GM18505 (cell line): ENCODE measurements at regions not wholly inside any gene's neighbourhood (a gene's known extent, or its start where the extent isn't known, plus 50 kb on each side); places are given as distances from the start of the nearest gene placed in this dataset.
A peak's percentile ranks its signal among the peaks of the same experiment; 100 is the strongest.
"Not testable (repeated sequence)": the region's sequence is repeated elsewhere in the genome, so short reads cannot be mapped to it uniquely, and the experiment has no call there.

Source experiments
- ATAC-seq: cut with Tn5 transposase; IDR thresholded peaks from one replicate; pipeline ENCODE4 v1.9.1; 2021; ENCODE audit not compliant: unreplicated experiment
- POLR2A ChIP-seq: IDR thresholded peaks from 4 replicates; pipeline ENCODE4 v1.6.1; 2011; ENCODE audit warnings: borderline replicate concordance; ENCODE audit not compliant: insufficient read depth, insufficient read length; ENCODE audit errors: extremely low read depth

DNA sequence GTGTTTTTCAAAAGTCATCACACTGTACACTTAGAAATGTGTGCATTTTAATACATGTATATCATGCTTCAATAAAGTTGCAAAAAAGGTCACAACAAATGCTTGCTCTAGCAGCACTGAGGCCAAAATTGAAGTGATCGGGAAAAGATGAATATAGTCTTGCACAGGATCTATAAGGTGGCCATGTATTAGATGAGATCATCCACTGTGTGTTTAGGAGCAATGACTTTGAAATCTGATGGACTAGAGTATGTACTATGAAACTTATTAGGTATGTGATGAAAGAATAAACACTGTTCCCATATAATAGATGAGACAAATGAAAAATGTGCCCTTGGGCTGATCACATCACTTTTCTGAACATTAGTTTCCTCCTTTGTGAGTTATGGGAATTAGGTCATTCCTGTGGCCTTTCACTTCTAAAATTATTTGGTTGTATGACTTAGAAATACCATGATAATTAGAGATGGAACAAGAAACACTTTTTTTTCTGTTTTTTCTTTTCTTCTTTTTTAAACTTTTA is 984.6 kb downstream of the ADGRL2 start:
- no peak for ATAC-seq
- no peak for TF ChIP-seq POLR2A

DNA sequence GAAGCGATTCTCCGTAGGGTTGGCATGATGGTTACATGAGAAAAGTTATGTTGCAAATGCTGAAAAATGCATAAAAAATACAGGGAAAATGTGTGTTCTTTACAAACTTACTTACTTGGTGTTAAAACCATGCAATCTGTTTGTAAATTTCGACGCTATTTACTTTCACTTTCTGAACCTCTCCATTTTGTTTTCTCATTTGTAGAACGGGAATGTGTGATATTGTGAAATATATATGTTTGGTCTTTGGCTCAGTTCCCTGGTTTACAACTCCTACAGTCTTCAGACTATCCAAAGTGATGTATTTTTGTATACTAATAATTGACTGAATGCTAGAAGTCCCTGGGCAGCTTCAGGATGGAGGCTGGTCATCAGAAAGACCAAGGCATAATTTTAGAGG is 982.3 kb downstream of the ADGRL2 start:
- no peak for TF ChIP-seq POLR2A
- ATAC-seq, result no peak

- no peak for TF ChIP-seq POLR2A
- no peak for ATAC-seq
Measured at GRCh38 chr1:82782599-82782998, 981.9 kb downstream of the ADGRL2 start.

GRCh38 chr1:82778612-82779011 is 977.9 kb downstream of the ADGRL2 start:
- TF ChIP-seq POLR2A, result no peak
- no peak for ATAC-seq

DNA sequence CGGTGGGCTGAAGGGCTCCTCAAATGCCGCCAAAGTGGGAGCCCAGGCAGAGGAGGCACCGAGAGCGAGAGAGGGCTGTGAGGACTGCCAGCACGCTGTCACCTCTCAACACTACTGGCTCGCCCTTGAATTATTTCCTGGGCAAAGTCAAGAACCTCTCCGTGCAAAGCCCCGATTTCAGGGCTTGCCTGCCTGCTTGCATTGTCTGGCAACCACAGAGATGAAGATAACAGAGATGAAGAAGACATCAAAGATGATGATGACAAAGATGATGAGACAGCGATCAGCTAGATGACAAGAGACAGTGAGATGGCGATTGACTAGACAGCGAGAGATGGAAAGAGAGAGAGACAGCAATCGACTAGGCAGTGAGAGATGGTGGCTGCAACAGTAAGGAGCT is 976.5 kb downstream of the ADGRL2 start:
- no peak for ATAC-seq
- no peak for TF ChIP-seq POLR2A

DNA sequence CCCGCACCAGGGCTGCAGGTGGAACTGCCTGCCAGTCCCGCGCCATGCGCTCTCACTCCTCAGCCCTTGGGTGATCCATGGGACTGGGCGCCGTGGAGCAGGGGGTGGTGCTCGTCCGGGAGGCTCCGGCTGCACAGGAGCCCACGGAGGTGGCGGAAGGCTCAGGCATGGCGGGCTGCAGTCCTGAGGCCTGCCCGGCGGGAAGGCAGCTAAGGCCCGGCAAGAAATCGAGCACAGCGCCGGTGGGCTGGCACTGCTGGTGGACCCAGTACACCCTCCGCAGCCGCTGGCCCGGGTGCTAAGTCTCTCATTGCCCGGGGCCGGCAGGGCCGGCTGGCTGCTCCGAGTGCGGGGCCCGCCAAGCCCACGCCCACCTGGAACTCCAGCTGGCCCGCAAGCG is 976.0 kb downstream of the ADGRL2 start:
- ATAC-seq, result not testable (repeated sequence)

DNA sequence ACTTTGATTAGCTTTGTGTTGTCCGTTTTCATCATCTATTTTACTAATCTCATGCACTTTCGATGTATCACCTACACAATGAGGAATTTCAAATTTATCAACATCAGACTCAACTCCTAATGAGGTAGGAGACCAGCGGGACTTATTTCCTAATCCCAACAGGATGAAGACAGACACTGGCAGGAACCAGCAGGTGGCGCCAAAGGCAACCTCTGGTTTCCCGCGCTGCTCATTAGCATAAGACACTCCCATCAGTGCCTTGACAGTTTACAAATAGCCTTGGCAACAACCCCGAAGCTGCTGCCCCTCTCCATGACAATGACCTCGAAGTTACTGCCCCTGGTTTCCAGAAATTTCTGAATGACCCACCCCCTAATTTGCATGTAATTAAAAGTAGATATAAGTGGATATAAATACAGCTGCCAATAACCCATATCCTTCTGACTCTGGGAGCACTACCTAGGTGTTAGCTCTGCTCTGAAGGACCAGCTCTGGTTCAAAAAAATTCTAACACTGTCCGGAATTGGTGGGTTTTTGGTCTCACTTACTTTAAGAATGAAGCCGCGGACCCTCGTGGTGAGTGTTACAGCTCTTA is 974.8 kb downstream of the ADGRL2 start:
- ATAC-seq, result no peak
- no peak for TF ChIP-seq POLR2A

DNA sequence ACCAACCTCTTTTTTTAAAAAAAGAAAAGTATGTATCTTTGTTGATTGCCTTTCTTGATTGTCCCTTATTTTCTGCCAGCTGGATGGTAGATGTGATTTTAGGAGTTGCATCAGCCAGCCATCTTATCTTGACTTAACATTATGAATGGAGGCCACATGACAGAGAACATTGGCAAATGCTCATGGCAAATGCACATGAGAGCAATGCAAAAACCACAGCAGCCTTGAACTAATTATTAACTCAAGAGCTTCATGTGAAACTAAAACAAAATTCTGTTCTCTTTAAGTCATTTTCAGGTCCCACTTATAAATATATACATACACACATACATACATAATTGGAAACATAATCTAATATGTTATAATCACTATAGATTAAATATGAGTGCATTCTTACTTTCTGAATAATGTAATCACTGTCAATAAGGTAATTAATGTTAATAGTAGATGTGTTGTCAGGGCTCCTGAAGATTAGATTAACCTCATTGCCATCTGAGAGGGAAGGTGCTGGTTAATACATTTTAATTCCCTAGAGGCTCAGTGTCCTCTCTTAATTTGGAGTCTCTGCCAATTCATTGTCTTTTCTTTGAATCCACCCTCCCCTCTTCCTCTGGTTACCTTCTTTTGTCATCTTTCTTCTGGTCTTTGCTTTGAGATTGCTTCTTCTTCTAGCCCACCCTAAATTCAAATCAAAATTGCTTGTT is 962.2 kb downstream of the ADGRL2 start:
- ATAC-seq, result peak; percentile 84
- TF ChIP-seq POLR2A, result no peak

GRCh38 chr1:82759035-82759434 is 958.3 kb downstream of the ADGRL2 start:
- no peak for TF ChIP-seq POLR2A
- no peak for ATAC-seq

GRCh38 chr1:82755671-82756070 is 954.9 kb downstream of the ADGRL2 start:
- ATAC-seq, result no peak
- no peak for TF ChIP-seq POLR2A

DNA sequence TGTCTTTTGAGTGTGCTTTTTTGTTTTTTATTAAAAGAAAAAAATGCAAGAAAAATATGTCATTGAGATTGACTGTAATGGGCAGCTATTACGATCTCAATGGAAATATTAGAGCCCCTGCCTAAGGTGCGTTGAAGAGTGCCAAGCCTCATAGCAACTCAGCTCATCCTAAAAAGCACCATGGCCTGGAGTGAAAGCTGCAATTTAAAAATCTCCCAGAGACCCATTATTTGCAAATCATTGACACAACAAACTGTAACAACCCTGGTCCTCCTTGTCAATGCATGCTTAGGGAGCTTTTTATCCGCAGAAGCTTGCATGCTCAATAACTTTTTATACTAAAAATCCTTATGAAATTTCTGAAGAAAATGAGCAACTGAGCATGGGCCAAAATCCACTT is 954.5 kb downstream of the ADGRL2 start:
- ATAC-seq, result no peak
- TF ChIP-seq POLR2A, result no peak

GRCh38 chr1:82752046-82752445 is 951.3 kb downstream of the ADGRL2 start:
- TF ChIP-seq POLR2A, result no peak
- ATAC-seq, result no peak

DNA sequence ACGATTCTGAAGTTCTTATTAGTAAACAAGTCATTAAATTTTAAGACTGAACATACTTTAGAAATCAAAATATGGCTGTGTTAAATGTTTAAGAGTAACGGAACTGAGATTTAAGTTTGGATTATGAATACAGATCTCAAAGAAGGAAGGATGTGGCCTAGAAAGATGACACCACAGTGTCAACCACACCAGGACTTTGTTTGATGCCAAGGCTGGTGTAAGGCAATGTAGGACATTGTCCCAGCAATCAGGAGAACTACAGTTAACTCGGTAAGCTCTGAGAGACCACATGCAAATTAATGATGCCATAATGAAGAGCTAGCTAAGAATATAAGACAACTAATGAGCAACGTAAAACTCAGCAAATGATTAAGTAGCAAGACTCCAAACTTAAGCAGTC is 932.9 kb downstream of the ADGRL2 start:
- ATAC-seq, result no peak
- no peak for TF ChIP-seq POLR2A

DNA sequence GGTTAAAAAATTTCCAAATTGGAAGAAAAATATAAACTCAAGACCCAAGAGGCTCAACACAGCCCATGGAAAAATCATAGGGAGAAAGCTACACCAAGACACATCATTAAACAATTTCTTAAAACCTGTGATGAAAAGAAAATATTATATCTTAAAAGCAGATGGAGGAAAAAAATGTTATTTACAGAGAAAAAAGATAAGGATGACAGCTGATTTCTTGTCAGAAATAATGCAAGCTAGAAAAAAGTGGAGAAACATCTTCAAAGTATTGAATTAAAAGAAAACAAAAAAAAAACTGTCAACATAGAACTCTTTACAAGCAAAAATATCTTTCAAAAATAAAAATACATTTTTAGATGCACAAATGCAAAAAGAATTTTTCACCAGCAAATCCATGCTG is 930.5 kb downstream of the ADGRL2 start:
- no peak for ATAC-seq
- no peak for TF ChIP-seq POLR2A
